T-cell (primary cell): ENCODE measurements at regions not wholly inside any gene's neighbourhood (a gene's known extent, or its start where the extent isn't known, plus 50 kb on each side); places are given as distances from the start of the nearest gene placed in this dataset.

Experiments
- ATAC-seq, 4 experiments: fragments of 200-7000 bp in 3 of 4; fragments of 150-1000 bp in 1 of 4; cut with Tn5 transposase; replicated peaks in 1 of 4; 1 replicate in 3 of 4; 2 replicates in 1 of 4; pipeline ENCODE4 v1.10.0; 2021; ENCODE audit warnings: moderate library complexity in 3 of 4, mild to moderate bottlenecking in 2 of 4, moderate number of reproducible peaks in 1 of 4
- CTCF ChIA-PET, 2 donors: fragments of 300-600 bp; sonication (Branson Sonifier 250); formaldehyde crosslinking; loops; one replicate each; lab custom pipeline; 2022; ENCODE audit warnings: antibody characterized with exemption in 2 of 2; lab: Charles Lee
- POLR2A ChIA-PET, 2 donors: fragments of 300-600 bp; sonication (Branson Sonifier 250); formaldehyde crosslinking; loops; one replicate each; lab custom pipeline; 2022; ENCODE audit warnings: antibody characterized with exemption in 2 of 2; lab: Charles Lee
- DNase-seq, 35 experiments: peaks; one replicate each; pipeline versions ENCODE4 v3.0.0 to v3.0.0-alpha.2; 2013 to 2023
- H3K27ac ChIP-seq: one replicate; pipeline ENCODE4 v1.5.1; 2013; ENCODE audit warnings: low read length
- H3K27me3 ChIP-seq, 2 experiments: replicated peaks in 1 of 2; 1 replicate in 1 of 2; 2 replicates in 1 of 2; pipeline versions ENCODE4 v1.6.1 to v1.7.0; 2013; ENCODE audit warnings: low read length in 1 of 2, mixed read lengths in 1 of 2; ENCODE audit not compliant: control insufficient read depth in 2 of 2, insufficient read depth in 2 of 2; ENCODE audit errors: extremely low read depth in 1 of 2
- H3K36me3 ChIP-seq, 2 donors: 1 replicate in 1 of 2; 2 replicates in 1 of 2; pipeline versions ENCODE4 v1.6.1 to v1.7.0; 2013; ENCODE audit warnings: low read length in 1 of 2; ENCODE audit not compliant: control insufficient read depth in 2 of 2, insufficient read depth in 1 of 2; ENCODE audit errors: extremely low read depth in 1 of 2
- H3K4me1 ChIP-seq, 2 experiments: 1 replicate in 1 of 2; 2 replicates in 1 of 2; pipeline versions ENCODE4 v1.6.1 to v1.7.0; 2013; ENCODE audit warnings: low read length in 2 of 2, mixed read lengths in 1 of 2; ENCODE audit not compliant: insufficient read depth in 2 of 2, control insufficient read depth in 1 of 2; ENCODE audit errors: extremely low read depth in 1 of 2
- H3K4me3 ChIP-seq, 2 donors: 1 replicate in 1 of 2; 2 replicates in 1 of 2; pipeline versions ENCODE4 v1.5.1 to v1.7.0; 2013; ENCODE audit warnings: mild to moderate bottlenecking in 2 of 2, low read length in 1 of 2, moderate library complexity in 1 of 2; ENCODE audit not compliant: control insufficient read depth in 1 of 2; ENCODE audit errors: extremely low read depth in 1 of 2
- H3K9me3 ChIP-seq: 2 replicates; pipeline ENCODE4 v1.7.0; 2013
- H3K27ac Mint-ChIP-seq, 2 donors: one replicate each; pipeline ENCODE4 v1.8.0; 2020 to 2021; ENCODE audit warnings: mild to moderate bottlenecking in 2 of 2, mixed read lengths in 2 of 2
- H3K27me3 Mint-ChIP-seq, 2 donors: one replicate each; pipeline ENCODE4 v1.8.0; 2021 to 2022; ENCODE audit warnings: mixed read lengths in 2 of 2
- H3K36me3 Mint-ChIP-seq: one replicate; pipeline ENCODE4 v1.8.0; 2021; ENCODE audit warnings: mixed read lengths
- H3K4me1 Mint-ChIP-seq, 3 donors: one replicate each; pipeline ENCODE4 v1.8.0; 2020 to 2022; ENCODE audit warnings: mixed read lengths in 3 of 3, mild to moderate bottlenecking in 1 of 3
- H3K4me3 Mint-ChIP-seq, 3 donors: one replicate each; pipeline ENCODE4 v1.8.0; 2020 to 2022; ENCODE audit warnings: mild to moderate bottlenecking in 3 of 3, mixed read lengths in 3 of 3, moderate library complexity in 3 of 3
- H3K9me3 Mint-ChIP-seq, 3 donors: one replicate each; pipeline ENCODE4 v1.8.0; 2020 to 2022; ENCODE audit warnings: mixed read lengths in 3 of 3
- WGBS: methylation state at CpG from one replicate; pipeline ENCODE4 v1.1.5; 2013; ENCODE audit warnings: missing lambda C conversion rate; ENCODE audit not compliant: insufficient coverage; 5-methylcytosine and 5-hydroxymethylcytosine counted together

DNA sequence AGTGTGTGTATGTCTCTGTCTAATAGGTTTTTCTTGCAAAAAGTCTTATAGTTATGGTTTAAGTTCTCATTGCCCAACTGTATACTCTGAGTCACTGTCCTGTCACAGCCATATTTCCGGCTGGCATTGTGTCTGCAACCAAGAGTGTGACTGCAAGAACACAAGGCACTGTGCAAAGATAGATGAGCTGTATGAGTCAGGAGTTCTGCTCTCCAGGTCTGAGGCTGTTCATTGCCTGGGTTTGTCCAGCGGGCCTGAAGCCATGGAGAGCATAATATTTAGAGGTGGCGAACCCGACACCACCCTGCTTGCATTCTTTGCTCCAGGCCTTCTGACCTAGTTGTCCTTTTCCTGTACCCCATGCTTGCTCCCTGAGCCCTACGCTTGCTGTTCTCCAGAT, 50.9 kb upstream of the CNIH3 start:
- Histone ChIP-seq H3K27me3 (no peaks in the 10 kb centered on the region), H3K4me1 (no peaks in the 10 kb centered on the region), H3K4me3 (no peak overlapping the region), H3K27ac (no peak overlapping the region), H3K9me3 (no peaks in the 10 kb centered on the region), H3K36me3 (no peaks in the 10 kb centered on the region)
- ChIA-PET CTCF (no interaction called here), POLR2A (interaction anchor here in 1 of 2 donors (0.5 kb wide), 1 partner anchor 1850 kb away, joined by 8 read pairs; no protein-coding TSS in a partner anchor)
- DNase-seq = no peak
- no peaks in the 10 kb centered on the region for H3K27me3 Mint-ChIP-seq
- H3K27ac Mint-ChIP-seq = no peak overlapping the region
- H3K4me3 Mint-ChIP-seq = no peak overlapping the region
- H3K36me3 Mint-ChIP-seq = no peaks in the 10 kb centered on the region
- H3K9me3 Mint-ChIP-seq = peaks cover 0 to 7% (median 0%) of the 10 kb centered on the region in 3 donors
- H3K4me1 Mint-ChIP-seq = no peaks in the 10 kb centered on the region
- ATAC-seq = no peak
- 85% methylated on average over 4 of the region's 5 CpGs for WGBS

DNA sequence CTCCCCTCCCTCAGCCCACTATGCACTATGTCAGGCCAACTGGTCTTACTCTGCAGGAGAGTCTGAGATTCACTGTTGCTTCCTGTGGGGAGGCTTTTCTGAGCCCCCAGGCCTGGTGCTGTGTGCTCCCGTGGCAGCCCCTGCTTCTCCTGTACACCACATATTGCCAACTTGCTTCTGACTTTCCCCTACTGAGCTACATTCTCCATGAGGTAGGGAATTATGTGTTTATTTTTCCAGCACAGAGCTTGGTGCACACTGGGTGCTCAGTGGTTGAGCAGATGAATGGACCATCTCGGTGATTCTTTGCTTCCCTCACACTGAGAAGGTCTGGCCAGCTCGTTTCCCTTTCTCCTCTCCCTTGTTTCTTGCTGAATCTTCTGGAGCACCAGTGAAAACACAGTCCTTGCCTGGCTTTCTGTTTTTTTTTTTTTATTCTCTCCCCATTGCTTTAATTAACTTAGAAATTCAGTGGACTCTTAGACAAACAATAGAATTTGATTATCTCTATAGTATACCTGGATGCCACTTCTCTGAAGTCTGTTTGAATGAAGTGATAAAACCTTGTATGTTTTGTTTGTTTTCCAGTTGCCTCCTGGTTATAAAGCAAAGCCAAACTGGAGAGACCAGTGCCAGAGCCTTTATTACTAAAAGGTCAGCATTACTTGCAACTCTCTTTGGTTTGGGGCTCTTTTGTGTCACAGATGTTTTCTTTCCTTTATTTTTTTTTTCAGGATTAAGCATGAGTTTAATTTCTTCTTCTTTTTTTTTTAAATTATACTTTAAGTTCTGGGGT, 50.3 kb upstream of the CNIH3 start:
- H3K4me3 ChIP-seq = no peak overlapping the region
- no peak overlapping the region for H3K27ac Mint-ChIP-seq
- ChIA-PET POLR2A (interaction anchor here in 1 of 2 donors (0.5 kb wide), 1 partner anchor 1849 kb away, joined by 8 read pairs; no protein-coding TSS in a partner anchor), CTCF (no interaction called here)
- H3K9me3 ChIP-seq = no peaks in the 10 kb centered on the region
- no peak overlapping the region for H3K4me3 Mint-ChIP-seq
- no peak overlapping the region for H3K27ac ChIP-seq
- no peaks in the 10 kb centered on the region for H3K4me1 ChIP-seq
- H3K36me3 Mint-ChIP-seq = no peaks in the 10 kb centered on the region
- ATAC-seq (no peak), DNase-seq (no peak)
- H3K4me1 Mint-ChIP-seq = no peaks in the 10 kb centered on the region
- no peaks in the 10 kb centered on the region for H3K36me3 ChIP-seq
- H3K9me3 Mint-ChIP-seq = peaks cover 0 to 1% (median 0%) of the 10 kb centered on the region in 3 donors
- WGBS = 60% methylated on average over 2 of the region's 3 CpGs
- no peaks in the 10 kb centered on the region for H3K27me3 ChIP-seq
- no peaks in the 10 kb centered on the region for H3K27me3 Mint-ChIP-seq
